ENCODE measurements at regions not wholly inside any gene's neighbourhood (a gene's known extent, or its start where the extent isn't known, plus 50 kb on each side); places are given as distances from the start of the nearest gene placed in this dataset.

DNA sequence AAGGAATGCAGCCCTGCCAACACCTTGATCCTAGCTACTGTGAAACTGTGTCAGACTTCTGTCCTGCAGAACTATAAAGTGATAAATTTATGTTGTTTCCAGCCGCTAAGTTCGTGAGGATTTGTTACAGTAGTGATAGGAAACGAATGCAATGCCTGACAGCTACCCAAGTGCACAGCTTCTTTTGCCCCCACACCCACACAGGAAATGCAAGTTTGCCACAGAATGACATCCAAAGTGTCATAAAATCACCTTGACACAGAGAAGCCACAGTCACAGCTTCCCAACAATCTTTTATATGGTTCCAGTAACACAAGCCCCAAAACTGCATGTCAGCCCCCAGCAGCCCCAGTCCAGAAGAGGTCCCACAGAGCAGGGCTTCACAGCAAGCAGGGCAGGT, 216.9 kb upstream of the S100G start:
- H3K4me3 ChIP-seq: no peak overlapping the region
- TF ChIP-seq, protein P1, sequence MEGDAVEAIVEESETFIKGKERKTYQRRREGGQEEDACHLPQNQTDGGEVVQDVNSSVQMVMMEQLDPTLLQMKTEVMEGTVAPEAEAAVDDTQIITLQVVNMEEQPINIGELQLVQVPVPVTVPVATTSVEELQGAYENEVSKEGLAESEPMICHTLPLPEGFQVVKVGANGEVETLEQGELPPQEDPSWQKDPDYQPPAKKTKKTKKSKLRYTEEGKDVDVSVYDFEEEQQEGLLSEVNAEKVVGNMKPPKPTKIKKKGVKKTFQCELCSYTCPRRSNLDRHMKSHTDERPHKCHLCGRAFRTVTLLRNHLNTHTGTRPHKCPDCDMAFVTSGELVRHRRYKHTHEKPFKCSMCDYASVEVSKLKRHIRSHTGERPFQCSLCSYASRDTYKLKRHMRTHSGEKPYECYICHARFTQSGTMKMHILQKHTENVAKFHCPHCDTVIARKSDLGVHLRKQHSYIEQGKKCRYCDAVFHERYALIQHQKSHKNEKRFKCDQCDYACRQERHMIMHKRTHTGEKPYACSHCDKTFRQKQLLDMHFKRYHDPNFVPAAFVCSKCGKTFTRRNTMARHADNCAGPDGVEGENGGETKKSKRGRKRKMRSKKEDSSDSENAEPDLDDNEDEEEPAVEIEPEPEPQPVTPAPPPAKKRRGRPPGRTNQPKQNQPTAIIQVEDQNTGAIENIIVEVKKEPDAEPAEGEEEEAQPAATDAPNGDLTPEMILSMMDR (IDR thresholded peaks at IDR 0.05): no peak
- no peak overlapping the region for H3K27ac ChIP-seq
- no peak for DNase-seq (ENCODE audit: low spot score)

DNA sequence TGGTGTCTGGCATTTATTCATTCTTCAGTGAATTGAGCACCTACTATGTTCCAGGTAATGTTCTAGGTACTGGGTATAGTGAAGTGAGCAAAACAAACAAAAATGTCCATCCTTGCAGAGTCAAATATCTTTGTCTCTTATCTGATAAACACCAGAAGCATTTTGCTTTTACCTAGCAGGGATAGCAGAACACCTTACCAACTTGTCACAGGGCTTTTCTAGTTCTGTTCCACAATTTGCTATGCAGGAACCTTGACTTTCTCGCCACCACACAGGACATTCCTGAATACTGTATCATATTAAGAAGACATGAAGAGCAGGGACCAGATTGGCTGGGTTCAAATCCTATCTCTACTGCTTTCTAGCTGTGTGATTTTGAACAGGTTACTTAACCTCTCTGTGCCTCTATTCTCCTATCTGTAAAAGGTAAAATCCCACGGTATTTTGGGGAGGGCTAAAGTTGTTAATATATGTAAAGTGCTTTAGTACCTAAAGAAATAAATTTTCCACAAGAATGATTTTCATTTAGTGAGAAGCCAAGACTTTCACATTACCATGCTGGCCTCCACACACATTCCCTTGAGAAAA, 214.5 kb upstream of the S100G start:
- H3K27ac ChIP-seq: no peak overlapping the region
- no peak overlapping the region for H3K4me3 ChIP-seq
- no peak for DNase-seq (ENCODE audit: low spot score)
- TF ChIP-seq, protein P1 (IDR thresholded peaks at IDR 0.05): no peak

DNA sequence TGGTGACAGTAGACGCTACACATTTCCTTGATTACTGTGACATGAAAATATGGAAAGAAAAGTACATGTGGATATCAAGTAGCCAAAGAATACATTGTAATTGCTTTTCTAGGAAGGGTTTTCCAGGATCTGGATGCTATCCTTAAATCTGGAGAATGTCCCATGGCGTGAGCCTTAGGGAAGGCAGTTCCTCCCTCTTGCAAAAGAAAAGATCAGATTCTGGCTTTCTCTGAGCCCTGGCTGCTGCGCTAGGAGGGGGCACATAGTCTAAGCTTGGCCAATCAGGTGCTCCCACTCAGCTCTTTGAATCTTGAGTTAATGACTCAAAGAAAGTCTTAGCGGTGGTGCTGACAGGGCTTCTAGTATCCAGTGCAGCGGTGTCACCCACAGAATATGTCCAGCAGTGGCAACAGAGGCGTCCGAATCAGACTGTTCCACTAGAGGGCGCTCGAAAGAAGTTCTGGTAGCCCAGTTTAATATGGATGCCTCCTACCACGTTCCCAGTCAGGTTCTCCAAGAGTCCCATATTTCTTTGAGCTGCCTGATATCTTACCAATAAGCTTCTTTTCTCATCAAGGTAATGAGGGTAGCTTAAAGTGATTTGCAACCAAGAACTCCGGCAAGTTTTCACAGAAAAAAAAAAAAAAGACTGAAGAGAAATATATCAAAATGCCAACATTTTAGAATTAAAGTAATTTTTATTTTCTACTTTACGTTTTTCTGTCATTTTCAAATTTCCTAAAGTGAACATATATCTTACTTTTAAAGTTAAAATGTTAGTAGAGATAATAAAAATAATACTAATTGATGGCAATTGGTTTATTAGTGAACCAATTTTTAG, 213.4 kb upstream of the S100G start:
- peak; percentile 78 for DNase-seq (ENCODE audit: low spot score)
- Histone ChIP-seq H3K4me3 (no peak overlapping the region), H3K27ac (no peak overlapping the region)
- TF ChIP-seq, protein P1 (IDR thresholded peaks at IDR 0.05): peak; percentile 38

DNA sequence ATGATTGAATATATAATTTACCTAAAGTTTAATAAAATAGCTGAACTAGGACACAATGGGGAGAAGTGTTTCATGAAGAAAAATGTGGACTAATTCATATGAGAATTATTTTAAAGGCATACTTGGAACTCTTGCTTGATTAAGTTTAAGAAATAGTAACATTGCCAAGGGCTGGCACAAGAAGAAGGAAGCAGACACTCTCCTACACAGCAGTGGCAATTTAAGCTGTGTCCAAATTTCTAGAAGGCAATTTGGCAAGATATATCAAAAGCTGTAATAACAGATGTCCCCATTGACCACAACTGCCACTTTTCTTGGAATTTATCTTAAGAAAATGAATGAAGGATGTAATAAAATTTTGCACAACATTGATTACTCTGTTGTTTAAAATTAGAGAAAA, 209.5 kb upstream of the S100G start:
- Histone ChIP-seq H3K4me3 (no peak overlapping the region), H3K27ac (no peak overlapping the region)
- TF ChIP-seq, protein P1 (IDR thresholded peaks at IDR 0.05): no peak
- DNase-seq (ENCODE audit: low spot score): no peak

DNA sequence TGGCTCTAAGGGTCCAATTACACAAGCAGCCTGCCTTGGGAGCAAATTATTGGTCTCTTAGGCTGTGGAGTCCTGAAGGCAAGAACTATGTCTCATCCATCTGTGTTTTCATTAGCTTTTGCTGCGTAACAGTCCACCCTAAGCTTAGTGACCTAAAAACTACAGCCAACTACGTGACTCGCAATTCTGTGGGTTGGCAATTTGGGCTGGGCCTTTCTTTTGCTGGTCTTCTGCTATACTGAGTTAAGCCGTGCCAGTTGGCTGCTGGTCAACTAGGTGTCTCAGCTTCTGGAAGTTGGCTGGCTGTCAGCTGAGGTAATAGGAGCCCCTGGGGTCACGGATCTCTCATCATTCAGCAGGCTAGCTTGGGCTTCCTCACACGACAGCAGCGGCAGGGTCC, 205.6 kb upstream of the S100G start:
- TF ChIP-seq, protein P1 (IDR thresholded peaks at IDR 0.05): no peak
- DNase-seq (ENCODE audit: low spot score): no peak
- Histone ChIP-seq H3K27ac (no peak overlapping the region), H3K4me3 (no peak overlapping the region)

DNA sequence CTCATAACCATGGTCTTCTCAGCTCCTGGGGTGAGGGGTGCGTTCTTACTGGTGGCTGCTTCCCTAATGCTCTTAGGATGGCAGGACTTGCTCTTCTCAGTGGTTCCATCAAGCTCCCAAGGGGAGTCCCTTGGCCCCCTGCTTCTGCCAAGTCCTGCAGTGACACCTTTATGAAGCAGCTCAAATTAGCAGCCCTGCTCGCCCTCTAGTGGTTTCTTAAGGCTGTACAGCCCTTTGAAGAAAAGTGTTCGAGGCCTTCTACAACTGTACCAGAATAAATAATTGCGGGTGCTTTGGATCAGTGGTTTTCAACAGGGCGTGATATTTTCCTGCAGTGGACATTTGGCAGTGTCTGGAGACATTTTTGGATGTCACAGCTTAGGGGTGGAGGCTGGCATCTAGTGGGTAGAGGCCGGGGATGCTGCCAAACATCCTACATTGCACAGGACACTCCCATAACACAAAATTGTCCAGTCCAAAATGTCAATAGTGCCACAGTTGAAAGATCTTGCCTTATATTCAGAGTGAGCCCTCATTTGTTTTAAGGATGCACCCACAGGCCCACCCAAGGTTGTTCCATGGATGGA, 204.7 kb upstream of the S100G start:
- Histone ChIP-seq H3K27ac (no peak overlapping the region), H3K4me3 (no peak overlapping the region)
- TF ChIP-seq, protein P1 (IDR thresholded peaks at IDR 0.05): peak; percentile 29
- DNase-seq (ENCODE audit: low spot score): no peak
